SIG-M5 treated with dmso at 0.1 percent for 504 hours (cell line): ENCODE measurements at regions not wholly inside any gene's neighbourhood (a gene's known extent, or its start where the extent isn't known, plus 50 kb on each side); places are given as distances from the start of the nearest gene placed in this dataset.
A peak's percentile ranks its signal among the peaks of the same experiment; 100 is the strongest.

Experiments used
- DNase-seq: peaks from one replicate; lab custom pipeline; 2025; ENCODE audit not compliant: unreplicated experiment; lab: John Stamatoyannopoulos, UW

DNA sequence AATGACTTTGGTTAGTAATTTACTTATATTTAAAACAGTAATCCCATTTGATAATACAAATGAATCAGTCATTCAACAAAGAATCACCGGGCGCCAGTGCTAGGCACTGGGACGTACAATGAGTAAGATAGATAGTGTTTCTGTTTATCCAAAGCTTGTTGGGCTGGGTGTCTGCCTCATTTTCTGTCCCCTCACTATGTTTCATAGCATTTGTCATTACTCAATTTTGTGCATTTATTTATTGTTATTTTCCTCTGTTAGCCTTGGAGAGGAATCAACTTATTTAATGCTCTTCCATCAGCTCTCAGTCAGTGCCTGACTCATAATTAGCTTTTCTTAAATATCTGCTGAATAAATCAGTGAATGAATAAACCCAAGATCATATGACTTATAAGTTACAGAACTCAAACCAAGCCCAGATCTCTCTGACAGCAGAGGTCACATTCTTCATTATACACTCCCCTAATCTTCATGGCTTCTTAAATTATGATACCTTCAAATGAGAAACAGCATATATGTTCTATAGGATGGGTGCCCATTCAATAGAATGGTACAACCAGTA is 86.2 kb downstream of the TSPAN8 start:
- DNase-seq, result no peak

DNA sequence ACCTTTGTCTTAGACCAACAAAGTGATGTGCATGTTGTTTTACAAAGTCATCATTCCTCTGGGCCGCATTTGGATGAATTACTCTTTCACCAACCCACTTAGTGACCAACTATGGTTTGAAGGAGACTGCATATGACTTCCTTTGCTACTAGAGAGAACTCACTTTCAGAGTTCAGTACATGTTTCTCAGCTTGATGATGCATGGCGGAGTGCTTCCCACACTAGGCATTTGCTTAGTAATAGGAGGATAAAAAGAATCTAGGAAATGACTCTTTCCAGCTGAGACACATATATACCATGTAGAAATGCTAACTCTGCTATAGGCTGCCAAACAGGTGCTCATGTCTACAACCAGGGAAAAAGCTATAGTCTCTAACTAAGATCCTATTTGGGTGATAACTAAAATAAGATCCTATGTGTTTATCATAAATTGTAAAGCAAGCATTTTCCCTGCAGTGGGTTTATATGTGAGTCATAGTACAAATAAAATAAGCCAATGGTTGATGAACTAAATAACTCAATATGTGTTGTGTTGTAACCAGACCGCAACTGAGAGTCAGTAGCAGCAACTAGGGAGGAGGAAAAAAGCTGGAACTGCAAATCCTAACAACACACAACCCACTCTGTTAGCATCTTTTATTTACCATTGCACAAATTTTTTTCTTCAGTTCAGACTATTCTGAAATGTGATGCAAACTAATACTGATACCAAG is 87.2 kb downstream of the TSPAN8 start:
- no peak for DNase-seq

DNA sequence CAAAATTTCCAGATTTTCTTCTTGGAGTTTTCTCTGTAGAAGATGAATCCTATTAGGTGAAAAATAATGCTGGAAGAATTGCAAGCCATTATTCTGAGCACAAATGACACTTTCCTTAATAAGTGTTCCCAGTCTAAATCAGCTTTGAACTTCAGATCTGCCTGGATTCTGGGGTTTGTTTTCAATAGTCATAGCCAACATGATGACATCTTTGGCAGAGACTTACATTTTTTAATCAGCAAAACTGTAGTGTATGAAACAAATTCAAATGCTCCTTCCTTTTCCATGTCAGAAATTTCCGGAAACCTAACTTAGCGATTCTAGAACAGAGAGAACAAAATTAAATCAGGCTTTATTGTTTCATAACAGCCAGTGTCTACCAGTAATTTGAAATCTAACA is 88.5 kb downstream of the TSPAN8 start:
- DNase-seq, result no peak

DNA sequence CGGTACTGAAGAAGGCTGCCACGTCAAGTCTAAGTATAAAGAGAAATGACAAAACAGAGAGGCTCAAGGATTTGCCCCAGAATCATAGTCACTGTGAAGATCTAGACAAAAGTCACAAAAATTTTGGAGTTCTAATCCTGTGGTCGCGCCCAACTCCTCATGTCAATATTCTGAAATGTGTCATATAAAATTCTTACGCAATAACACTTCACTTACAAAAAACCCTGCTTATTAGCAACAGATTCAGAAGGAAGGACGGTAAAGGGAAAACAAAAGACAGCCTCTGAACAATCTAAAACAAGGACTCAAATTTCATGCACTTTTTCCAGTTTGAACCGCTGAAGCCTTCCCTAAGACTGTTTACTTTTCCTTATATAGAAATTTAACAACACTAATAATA is 94.7 kb downstream of the TSPAN8 start:
- DNase-seq, result no peak

DNA sequence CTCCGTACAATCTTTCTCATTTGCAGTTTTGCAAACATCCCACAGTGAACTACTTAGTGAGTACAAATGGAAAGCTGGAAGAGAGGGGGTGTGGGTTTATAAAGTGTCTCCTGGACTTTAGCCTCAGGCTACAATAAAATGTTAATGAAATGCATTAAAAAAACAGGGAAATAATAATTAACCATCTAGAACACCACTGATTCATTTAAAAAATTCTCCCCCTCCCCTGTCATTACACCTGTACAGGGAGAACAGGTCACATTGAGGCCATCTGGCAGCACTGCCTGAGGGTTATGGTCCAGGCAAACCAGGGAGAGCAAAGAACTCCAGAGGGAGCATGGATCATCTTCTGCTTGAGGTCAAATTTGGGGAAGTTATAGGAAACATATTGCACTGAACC is 96.3 kb downstream of the TSPAN8 start:
- no peak for DNase-seq

- DNase-seq, result no peak
These were observed 97.4 kb downstream of the TSPAN8 start for GRCh38 chr12:71060426-71060825.

DNA sequence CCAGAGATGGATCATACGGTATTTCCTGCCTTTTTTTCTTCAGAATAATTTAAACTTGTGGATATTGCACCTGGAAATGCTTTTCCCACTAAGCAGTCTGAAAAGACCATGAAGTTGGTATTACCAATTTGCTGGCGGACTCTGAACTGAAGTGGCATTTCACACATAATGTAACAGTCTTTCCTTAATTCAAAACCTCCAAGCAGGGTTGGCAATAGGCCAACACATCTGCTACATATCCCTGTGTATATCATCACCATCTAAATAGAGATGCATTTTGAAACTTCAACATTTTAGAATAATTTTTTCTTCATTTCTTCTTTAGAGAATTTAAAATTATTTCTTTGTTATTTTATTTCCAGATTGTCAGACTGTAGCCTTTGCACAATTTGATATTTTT is 100.5 kb downstream of the TSPAN8 start:
- no peak for DNase-seq

GRCh38 chr12:71054551-71054950 is 103.2 kb downstream of the TSPAN8 start:
- no peak for DNase-seq

GRCh38 chr12:71046215-71046614 is 111.6 kb downstream of the TSPAN8 start:
- no peak for DNase-seq

- no peak for DNase-seq
These were observed 112.0 kb downstream of the TSPAN8 start for GRCh38 chr12:71045781-71046180.

- no peak for DNase-seq
These were observed 116.3 kb downstream of the TSPAN8 start for GRCh38 chr12:71041476-71041875.

DNA sequence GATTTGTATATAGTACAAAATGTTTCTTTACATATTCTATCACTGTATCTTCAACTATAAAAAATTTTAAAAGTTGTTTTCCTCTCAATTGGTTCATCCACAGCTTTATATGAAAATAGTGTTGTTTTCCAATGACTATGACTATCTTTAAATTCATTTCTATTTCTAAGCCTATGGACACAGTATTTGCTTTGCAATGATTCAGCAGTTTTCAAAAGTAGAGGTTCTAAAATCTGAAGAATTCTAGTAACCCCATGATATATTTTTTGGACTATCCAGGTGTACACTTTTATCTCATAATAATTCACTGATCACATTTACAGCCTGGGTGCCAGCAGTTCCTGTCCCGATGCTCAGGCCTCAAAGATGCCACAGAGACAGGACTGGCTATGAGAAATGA is 118.4 kb upstream of the PTPRR start:
- no peak for DNase-seq

DNA sequence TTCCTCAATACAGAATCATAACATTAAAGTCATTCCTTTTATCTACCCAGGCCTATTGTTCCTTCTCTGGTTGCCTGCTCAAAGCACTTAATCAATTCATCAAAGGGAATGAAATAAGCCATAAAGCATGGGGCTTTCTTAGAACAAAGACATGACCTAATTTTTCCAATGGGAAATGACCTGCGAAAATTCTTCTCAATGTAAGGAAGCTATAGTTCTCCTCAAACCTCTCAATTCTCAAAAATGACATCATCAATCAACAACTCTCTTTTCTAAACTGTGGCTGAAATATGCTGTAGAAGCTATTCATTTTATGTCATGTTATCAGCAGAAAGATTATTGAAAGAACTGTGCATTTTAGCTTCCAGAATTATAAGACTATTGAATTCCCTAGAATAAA is 116.0 kb upstream of the PTPRR start:
- no peak for DNase-seq

DNA sequence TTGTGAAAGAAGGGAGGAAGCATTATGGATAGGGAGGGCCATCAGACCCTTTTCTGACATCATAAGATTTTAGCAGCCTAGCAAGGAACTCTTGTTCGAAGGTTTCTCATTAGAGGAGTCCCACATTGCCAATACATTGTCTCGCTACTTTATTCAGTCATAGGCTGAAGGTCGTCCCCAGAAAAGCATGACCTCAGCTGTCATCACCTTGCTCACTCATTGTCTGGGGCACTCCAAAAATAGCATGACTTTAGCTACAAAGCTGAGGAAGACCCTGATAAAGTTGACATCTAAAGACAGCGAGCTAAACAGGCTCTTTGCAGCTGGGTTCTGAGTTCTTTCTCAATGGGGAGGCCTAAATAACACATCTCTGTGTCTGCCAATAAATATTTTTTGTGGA is 112.4 kb upstream of the PTPRR start:
- DNase-seq, result no peak

- no peak for DNase-seq
These were observed 108.8 kb upstream of the PTPRR start for GRCh38 chr12:71029302-71029701.

DNA sequence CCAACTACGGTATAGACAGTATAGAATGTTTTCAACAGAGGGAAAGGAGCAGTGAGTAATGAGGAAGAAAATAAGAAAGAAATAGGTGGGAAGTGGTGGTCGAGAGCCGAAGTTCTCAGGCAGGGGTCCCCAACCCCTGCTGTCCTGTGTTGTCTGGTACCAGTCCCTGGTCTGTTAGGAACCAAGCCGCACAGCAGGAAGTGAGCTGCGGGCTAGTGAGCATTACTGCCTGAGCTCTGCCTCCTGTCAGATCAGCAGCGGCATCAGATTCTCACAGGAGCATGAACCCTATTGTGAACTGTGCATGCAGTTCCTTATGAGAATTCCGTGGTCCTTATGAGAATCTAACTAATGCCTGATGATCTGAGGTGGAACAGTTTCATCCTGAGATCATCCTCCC is 107.3 kb upstream of the PTPRR start:
- DNase-seq, result no peak

- no peak for DNase-seq
These were observed 104.3 kb upstream of the PTPRR start for GRCh38 chr12:71024827-71025226.

DNA sequence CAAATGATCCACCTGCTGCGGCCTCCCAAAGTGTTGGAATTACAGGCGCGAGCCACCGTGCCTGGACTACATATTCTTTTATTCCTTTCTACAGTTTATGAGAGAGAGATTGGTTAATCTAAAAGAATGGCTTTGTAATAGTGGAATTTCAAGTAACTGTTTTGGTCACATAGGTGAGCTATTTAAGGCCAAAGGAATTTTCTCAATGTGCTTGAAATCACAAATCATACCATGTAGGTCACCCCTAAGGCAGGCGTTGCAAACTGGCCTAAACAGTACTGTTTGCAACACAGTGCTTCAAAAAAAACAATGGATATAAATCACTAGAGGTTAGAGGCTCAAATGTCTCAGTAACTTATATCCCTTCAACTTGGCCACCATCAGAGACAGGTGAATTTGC is 103.7 kb upstream of the PTPRR start:
- no peak for DNase-seq

DNA sequence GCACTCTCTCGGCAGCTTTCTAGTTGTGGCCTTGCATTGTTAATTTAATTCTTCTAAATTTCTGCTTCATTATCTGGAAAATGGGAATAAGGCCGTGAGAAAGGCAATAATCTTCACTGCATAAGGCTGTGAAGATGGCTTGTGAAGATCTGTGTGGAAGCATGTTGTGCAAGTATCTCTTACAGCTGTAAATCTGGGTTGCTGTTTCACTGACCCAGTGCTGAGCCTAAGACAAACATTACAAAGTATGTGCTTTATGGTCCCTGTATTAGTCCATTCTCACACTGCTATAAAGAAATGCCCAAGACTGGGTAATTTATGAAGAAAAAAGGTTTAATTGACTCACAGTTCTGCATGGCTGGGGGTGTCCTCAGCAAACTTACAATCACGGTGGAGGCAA is 101.0 kb upstream of the PTPRR start:
- no peak for DNase-seq

DNA sequence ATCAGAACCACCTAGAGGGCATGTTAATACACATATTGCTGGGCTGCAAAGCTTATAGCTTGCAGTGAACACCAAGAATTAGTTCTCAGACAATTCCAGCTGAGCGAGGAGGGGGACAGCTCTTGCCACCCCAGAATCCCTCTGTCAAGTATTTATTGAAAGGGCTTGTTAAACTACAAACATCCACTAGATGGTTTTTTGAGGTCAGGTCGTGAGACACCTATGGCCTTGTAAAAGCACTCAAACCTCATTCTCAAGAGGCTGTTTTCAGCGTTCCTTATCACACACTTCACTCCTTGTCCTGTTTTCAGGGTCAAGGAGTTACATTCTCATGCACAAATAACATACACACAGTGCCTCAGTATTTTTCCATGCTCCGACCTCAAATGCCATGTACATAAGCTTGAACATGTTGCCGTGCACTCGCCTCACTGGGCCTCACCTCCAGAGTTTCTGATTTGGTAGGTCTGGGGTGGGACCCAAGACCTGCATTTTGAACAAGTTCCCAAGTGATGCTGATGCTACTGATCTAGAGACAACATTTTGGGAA is 98.8 kb upstream of the PTPRR start:
- no peak for DNase-seq

- DNase-seq, result no peak
These were observed 98.1 kb upstream of the PTPRR start for GRCh38 chr12:71018682-71019081.

- DNase-seq, result peak; percentile 4
These were observed 93.7 kb upstream of the PTPRR start for GRCh38 chr12:71014180-71014785.
